GM19043 (cell line): ENCODE measurements at regions not wholly inside any gene's neighbourhood (a gene's known extent, or its start where the extent isn't known, plus 50 kb on each side); places are given as distances from the start of the nearest gene placed in this dataset.
"Not testable (repeated sequence)": the region's sequence is repeated elsewhere in the genome, so short reads cannot be mapped to it uniquely, and the experiment has no call there.

Experiments
- ATAC-seq: cut with Tn5 transposase; IDR thresholded peaks from one replicate; pipeline ENCODE4 v1.9.1; 2021; ENCODE audit warnings: low read depth; ENCODE audit not compliant: unreplicated experiment

- no peak for ATAC-seq
Observed at GRCh38 chr5:17816944-17817343, 182.7 kb downstream of the TAF11L14 start.

- ATAC-seq = no peak
Observed at GRCh38 chr5:17817990-17818389, 183.7 kb downstream of the TAF11L14 start.

- ATAC-seq = no peak
Observed at GRCh38 chr5:17819783-17820182, 185.5 kb downstream of the TAF11L14 start.

GRCh38 chr5:17828681-17829080 lies 194.4 kb downstream of the TAF11L14 start:
- ATAC-seq = no peak

DNA sequence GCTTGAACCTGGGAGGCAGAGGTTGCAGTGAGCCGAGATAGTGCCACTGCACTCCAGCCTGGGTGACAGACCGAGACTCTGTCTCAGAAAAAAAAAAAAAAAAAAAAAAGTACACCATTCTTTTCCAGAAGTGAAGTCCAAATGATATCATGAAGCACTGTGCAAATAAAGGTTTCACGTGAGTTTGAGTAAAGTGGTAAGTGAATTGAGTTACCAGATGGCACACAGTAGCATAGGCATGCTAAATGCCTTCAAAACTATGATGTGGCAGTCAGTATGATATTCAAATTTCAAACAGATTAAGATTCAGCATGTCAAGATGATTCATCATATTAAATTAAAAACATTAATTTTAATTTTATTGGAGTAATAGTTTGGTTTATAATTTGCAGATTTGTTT lies 195.2 kb downstream of the TAF11L14 start:
- no peak for ATAC-seq

GRCh38 chr5:17831279-17831678 lies 197.0 kb downstream of the TAF11L14 start:
- ATAC-seq = no peak

GRCh38 chr5:17832949-17833745 lies 198.9 kb downstream of the TAF11L14 start:
- ATAC-seq = no peak

DNA sequence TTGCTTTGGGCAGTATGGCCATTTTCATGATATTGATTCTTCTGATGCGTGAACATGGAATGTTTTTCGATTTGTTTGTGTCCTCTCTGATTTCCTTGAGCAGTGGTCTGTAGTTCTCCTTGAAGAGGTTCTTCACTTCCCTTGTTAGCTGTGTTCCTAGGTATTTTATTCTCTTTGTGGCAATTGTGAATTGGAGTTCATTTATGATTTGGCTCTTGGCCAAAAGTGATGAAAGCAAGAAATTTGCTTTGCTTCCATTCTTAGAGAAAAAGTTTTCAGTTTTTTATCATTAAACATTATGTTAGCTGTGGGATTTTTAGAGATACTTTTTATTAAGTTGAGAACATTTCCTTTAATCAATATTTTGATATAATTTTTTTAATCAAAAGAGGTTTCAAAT lies 203.5 kb downstream of the TAF11L14 start:
- no peak for ATAC-seq

- ATAC-seq = no peak
Observed at GRCh38 chr5:17838469-17838868, 204.2 kb downstream of the TAF11L14 start.

- no peak for ATAC-seq
Observed at GRCh38 chr5:17839848-17840247, 205.6 kb downstream of the TAF11L14 start.

DNA sequence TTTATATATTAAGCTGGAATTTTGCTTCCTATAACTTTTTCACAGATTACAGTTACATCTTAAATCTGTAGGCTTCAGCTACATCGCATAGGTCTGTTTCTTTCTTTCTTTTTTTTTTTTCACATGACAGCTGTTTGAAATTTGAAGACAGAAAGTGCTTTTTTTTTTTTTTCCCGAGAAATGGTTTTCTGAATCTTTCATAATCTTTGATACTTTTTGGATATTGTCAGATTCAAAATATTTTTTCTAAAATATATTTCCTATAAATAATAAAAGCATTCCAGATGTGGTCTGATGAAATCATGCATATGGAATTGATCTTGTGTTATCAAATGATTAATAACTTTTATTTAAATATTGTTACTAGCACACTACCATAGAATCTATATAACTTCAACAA lies 212.2 kb downstream of the TAF11L14 start:
- no peak for ATAC-seq

GRCh38 chr5:17847286-17847685 lies 213.0 kb downstream of the TAF11L14 start:
- ATAC-seq = no peak

GRCh38 chr5:17852111-17852510 lies 217.9 kb downstream of the TAF11L14 start:
- ATAC-seq = no peak

DNA sequence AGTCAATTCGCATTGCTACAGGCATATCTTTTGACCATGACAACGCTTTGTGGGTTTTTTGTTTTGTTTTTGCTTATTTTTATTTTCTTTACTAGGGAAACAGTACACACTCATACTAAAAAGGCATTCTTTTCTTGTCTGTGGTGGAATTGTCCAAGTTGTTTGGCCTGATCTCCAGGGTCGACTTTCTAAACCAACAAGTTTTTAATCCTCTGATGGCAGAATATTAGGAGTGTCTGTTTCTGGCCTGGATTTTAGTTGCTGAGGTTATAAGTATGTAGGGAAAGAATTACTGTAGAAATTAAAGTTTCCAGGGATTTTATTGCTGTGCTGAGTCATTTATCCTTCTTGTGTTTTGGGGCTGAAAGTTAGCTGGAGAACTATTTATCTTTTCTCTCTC lies 218.5 kb downstream of the TAF11L14 start:
- ATAC-seq = no peak

GRCh38 chr5:17854901-17855300 lies 220.6 kb downstream of the TAF11L14 start:
- ATAC-seq = no peak

- ATAC-seq = no peak
Observed at GRCh38 chr5:17860660-17861315, 226.5 kb downstream of the TAF11L14 start.

GRCh38 chr5:17864903-17865302 lies 230.6 kb downstream of the TAF11L14 start:
- not testable (repeated sequence) for ATAC-seq

GRCh38 chr5:17865966-17866365 lies 231.7 kb downstream of the TAF11L14 start:
- not testable (repeated sequence) for ATAC-seq

DNA sequence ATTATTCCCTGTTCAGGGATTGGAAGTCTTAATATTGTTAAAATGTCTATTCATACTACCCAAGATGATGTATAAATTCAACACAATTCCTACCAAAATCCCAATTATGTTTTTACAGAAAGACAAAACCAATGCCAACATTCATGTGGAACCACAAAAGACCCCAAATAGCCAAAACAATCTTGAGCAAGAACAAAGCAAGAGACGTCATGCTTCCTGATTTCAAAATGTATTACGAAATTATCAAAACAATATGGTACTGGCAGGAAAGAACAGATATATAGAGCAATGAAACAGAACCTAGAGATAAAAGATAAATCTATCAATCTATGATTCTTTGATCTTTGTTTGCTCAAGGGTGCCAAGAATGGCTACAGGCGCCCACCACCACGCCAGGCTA lies 237.9 kb downstream of the TAF11L14 start:
- no peak for ATAC-seq

DNA sequence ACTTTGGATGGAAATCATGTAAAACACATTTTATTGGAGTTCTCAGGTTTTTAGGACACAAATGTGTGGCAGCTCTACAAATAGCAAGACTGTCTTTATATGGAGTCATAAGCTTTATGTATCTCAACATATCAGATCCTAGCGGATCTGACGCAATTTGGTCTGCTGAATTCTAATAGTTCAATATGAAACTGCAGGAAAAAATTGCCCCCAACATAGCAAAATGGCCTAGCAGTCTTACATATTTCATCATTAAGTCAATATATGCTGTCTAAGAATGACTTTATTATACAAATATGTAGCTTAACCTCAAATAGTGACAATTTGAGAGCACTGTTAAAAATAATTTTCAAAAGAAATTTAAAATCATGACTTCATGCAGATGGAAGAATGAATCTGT lies 244.3 kb downstream of the TAF11L14 start:
- ATAC-seq = no peak

GRCh38 chr5:17879276-17879675 lies 245.0 kb downstream of the TAF11L14 start:
- no peak for ATAC-seq

DNA sequence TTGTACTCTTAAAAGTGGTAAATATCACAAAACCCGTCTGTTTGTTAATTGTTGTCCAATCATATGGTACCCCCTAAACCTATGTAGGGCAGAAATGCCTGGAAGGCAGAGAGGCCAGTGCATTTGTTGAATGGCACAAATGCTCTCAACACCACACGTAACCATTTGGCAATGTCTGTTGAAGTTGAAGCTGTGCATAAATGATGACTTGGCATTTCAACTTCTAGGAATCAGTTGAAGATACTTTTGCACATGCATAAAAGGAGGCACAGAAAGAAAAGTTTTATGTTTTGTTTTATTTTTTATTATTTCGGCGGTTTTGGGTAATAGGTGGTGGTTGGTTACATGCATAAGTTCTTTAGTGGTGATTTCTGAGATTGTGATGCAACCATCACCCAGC lies 246.6 kb downstream of the TAF11L14 start:
- ATAC-seq = no peak
